Ishikawa (cell line): ENCODE measurements at regions not wholly inside any gene's neighbourhood (a gene's known extent, or its start where the extent isn't known, plus 50 kb on each side); places are given as distances from the start of the nearest gene placed in this dataset.

Experiments used
- CEBPB ChIP-seq: IDR thresholded peaks from 2 replicates; pipeline ENCODE4 v1.6.1; 2012
- CREB1 ChIP-seq: IDR thresholded peaks from 2 replicates; pipeline ENCODE4 v1.6.1; 2012; ENCODE audit warnings: low read depth
- EGR1 ChIP-seq: IDR thresholded peaks from 2 replicates; pipeline ENCODE4 v1.6.1; 2012
- EP300 ChIP-seq: IDR thresholded peaks from 2 replicates; pipeline ENCODE4 v1.6.1; 2012; ENCODE audit warnings: borderline replicate concordance
- FOXM1 ChIP-seq: IDR thresholded peaks from 2 replicates; pipeline ENCODE4 v1.6.1; 2012; ENCODE audit warnings: low read depth, borderline replicate concordance
- NFIC ChIP-seq: IDR thresholded peaks from 2 replicates; pipeline ENCODE4 v1.6.1; 2012
- RAD21 ChIP-seq: IDR thresholded peaks from 2 replicates; pipeline ENCODE4 v1.6.1; 2012; ENCODE audit warnings: low read depth
- TAF1 ChIP-seq: IDR thresholded peaks from 2 replicates; pipeline ENCODE4 v1.6.1; 2012; ENCODE audit warnings: low read depth, mild to moderate bottlenecking
- TCF12 ChIP-seq: IDR thresholded peaks from 2 replicates; pipeline ENCODE4 v1.6.1; 2012; ENCODE audit warnings: low read depth
- TEAD4 ChIP-seq: IDR thresholded peaks from 2 replicates; pipeline ENCODE4 v1.6.1; 2012
- YY1 ChIP-seq: IDR thresholded peaks from 2 replicates; pipeline ENCODE4 v1.6.1; 2012; ENCODE audit warnings: low read depth
- ZBTB7A ChIP-seq: IDR thresholded peaks from 2 replicates; pipeline ENCODE4 v1.6.1; 2012; ENCODE audit warnings: low read depth
- TF ChIP-seq, protein P1 (sequence below): IDR thresholded peaks from 2 replicates; pipeline ENCODE4 v1.6.1; 2012
- TF ChIP-seq, protein P2 (sequence below): IDR thresholded peaks from 2 replicates; pipeline ENCODE4 v1.6.1; 2012
- TF ChIP-seq, protein P3 (sequence below): IDR thresholded peaks from 2 replicates; pipeline ENCODE4 v1.6.1; 2012; ENCODE audit warnings: low read depth, mild to moderate bottlenecking

DNA sequence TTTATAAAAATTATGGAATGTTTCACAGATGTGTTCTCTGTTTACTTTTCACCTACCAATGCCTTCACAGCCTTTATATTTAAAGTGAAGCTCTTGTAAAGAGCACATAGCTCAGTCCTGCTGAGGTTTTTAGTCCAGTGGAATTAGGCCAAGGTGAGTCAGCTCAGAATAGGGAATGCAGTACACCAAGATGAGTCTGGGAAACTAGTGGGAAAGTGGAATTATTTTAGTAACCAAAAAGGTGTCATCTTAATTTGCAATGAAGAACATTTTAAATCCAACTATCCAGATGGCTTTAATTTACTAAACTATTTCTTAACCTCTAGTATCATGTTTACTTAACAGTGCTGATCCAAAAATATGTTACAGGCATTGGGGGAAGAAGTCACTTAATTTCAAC is 236.3 kb upstream of the CTBP2 start:
- TF ChIP-seq, protein P1, sequence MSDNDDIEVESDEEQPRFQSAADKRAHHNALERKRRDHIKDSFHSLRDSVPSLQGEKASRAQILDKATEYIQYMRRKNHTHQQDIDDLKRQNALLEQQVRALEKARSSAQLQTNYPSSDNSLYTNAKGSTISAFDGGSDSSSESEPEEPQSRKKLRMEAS, result no peak
- TF ChIP-seq, protein P2, sequence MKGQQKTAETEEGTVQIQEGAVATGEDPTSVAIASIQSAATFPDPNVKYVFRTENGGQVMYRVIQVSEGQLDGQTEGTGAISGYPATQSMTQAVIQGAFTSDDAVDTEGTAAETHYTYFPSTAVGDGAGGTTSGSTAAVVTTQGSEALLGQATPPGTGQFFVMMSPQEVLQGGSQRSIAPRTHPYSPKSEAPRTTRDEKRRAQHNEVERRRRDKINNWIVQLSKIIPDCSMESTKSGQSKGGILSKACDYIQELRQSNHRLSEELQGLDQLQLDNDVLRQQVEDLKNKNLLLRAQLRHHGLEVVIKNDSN, result no peak
- TF ChIP-seq RAD21 (no peak), EGR1 (no peak), YY1 (no peak), FOXM1 (no peak), CREB1 (no peak), TCF12 (no peak), ZBTB7A (no peak), TAF1 (no peak)
- TF ChIP-seq, protein P3, sequence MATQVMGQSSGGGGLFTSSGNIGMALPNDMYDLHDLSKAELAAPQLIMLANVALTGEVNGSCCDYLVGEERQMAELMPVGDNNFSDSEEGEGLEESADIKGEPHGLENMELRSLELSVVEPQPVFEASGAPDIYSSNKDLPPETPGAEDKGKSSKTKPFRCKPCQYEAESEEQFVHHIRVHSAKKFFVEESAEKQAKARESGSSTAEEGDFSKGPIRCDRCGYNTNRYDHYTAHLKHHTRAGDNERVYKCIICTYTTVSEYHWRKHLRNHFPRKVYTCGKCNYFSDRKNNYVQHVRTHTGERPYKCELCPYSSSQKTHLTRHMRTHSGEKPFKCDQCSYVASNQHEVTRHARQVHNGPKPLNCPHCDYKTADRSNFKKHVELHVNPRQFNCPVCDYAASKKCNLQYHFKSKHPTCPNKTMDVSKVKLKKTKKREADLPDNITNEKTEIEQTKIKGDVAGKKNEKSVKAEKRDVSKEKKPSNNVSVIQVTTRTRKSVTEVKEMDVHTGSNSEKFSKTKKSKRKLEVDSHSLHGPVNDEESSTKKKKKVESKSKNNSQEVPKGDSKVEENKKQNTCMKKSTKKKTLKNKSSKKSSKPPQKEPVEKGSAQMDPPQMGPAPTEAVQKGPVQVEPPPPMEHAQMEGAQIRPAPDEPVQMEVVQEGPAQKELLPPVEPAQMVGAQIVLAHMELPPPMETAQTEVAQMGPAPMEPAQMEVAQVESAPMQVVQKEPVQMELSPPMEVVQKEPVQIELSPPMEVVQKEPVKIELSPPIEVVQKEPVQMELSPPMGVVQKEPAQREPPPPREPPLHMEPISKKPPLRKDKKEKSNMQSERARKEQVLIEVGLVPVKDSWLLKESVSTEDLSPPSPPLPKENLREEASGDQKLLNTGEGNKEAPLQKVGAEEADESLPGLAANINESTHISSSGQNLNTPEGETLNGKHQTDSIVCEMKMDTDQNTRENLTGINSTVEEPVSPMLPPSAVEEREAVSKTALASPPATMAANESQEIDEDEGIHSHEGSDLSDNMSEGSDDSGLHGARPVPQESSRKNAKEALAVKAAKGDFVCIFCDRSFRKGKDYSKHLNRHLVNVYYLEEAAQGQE, result no peak

DNA sequence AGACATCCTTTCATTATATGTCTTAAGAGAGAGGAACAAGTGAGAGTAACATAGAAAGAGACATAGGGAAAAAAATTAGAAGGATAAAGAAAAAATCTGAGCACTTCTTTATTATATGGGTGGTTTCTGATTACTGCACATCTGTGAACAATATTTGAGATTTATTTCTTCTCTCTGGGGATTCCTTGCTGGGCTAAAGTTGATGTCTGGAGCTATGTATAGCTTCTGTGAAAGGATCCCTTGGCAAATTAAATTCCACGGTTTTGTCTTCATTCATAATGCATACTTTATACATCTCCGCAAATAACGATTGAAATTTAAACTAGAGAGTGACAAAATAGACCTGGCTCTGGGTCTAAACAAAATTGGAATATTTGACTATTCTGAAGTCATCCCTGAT is 232.2 kb upstream of the CTBP2 start:
- TF ChIP-seq FOXM1 (no peak), CREB1 (no peak), NFIC (no peak), RAD21 (no peak)
- TF ChIP-seq, protein P3, result no peak
- TF ChIP-seq, protein P1, result no peak
- TF ChIP-seq, protein P2, result no peak

DNA sequence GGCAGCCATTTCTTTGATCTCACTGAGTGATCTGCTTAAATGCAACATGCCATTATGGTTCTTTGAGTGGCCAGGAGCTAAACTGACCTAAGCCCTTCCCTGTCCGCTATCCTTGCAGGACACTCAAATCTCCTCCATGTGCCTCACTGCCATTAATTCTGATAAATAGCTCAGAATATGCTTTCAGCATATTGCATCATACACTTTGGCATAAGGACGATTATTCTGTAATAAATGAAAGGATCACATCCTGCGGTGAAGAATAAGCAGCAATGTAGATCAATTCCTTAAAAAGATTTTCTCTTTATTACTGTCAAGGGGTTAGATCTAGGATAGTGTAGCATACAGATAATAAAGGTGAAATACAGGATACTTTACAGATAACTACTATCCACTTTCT is 231.8 kb upstream of the CTBP2 start:
- TF ChIP-seq CEBPB (no peak), CREB1 (no peak), RAD21 (no peak), YY1 (no peak), ZBTB7A (no peak), EP300 (no peak), TCF12 (no peak)
- TF ChIP-seq, protein P1, result no peak

DNA sequence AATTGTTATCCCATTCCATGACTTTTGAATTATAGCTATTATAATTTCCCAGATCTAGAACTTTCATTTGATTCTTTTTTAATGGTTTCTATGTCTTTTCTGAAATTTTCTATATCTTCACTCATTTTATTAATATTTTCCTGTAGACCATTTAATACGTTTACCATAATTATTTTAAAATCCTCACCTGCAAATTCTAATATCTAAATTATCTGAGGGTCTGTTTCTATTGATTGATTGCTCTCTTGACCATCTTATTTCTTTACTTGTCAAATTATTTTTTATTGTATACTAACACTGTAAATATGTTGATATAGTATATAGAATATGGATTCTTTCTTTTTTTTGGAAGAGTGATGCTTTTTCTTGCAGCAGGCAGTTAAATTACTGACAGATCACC is 229.3 kb upstream of the CTBP2 start:
- TF ChIP-seq RAD21 (no peak), CREB1 (no peak), NFIC (no peak), YY1 (no peak), ZBTB7A (no peak)

DNA sequence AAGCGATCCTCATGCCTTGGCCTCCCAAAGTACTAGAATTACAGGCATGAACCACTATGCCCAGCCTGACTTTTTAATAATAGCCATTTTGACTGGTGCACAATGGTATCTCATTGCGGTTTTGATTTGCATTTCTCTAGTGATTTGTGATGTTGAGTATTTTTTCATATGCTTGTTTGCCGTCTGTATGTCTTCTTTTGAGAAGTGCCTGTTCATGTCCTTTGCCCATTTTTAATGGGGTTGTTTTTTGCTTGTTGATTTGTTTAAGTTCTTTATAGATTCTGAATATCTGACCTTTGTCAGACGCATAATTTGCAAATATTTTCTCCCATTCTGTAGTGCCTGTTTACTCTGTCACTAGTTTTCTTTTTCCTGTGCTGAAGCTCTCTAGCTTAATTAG is 219.2 kb upstream of the CTBP2 start:
- no peak for TF ChIP-seq NFIC
- TF ChIP-seq FOXM1, result no peak
- TF ChIP-seq RAD21, result no peak
- TF ChIP-seq CEBPB, result no peak

DNA sequence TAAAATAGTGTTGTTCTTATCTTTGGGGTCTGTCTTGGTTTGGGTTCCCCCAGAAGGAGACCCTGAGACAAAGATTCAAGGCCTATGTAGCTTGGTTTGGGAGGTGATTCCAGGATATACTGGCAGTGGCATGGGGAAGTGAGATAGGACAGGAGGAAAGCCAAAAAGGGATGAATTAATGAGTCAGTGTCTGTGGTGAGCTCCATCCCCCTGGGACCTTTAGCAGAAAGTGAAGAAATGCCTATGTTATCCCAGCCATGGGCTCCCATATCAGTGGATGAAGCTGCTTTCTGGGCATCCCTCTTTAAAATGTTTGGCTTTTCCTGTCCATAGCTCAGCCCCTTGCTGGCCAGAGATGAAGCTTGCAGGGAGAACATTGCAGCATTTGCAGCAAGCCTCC is 217.0 kb upstream of the CTBP2 start:
- TF ChIP-seq YY1, result no peak
- TF ChIP-seq TAF1, result no peak
- TF ChIP-seq EGR1, result no peak
- TF ChIP-seq TEAD4, result no peak
- no peak for TF ChIP-seq ZBTB7A

DNA sequence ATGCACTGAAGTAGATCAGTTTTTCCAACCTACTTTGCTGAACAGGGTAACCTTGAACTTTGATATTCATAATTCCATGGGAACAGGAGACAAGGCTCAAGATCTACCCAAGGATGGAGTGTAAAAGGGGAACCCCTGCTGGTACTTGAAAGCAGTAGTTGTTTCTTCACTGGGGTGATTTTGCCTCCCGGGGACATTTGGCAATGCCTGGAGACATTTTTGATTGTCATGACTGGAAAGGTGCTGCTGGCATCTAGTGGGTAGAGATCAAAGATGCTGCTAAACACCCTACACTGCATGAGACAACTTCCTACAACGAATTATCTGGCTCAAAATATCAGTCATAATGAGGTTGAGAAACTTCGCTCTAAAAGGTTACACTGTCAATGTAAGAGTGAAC is 214.8 kb upstream of the CTBP2 start:
- peak; percentile 56 for TF ChIP-seq RAD21
- no peak for TF ChIP-seq YY1
- no peak for TF ChIP-seq EGR1
